ENCODE measurements at regions not wholly inside any gene's neighbourhood (a gene's known extent, or its start where the extent isn't known, plus 50 kb on each side); places are given as distances from the start of the nearest gene placed in this dataset.

DNA sequence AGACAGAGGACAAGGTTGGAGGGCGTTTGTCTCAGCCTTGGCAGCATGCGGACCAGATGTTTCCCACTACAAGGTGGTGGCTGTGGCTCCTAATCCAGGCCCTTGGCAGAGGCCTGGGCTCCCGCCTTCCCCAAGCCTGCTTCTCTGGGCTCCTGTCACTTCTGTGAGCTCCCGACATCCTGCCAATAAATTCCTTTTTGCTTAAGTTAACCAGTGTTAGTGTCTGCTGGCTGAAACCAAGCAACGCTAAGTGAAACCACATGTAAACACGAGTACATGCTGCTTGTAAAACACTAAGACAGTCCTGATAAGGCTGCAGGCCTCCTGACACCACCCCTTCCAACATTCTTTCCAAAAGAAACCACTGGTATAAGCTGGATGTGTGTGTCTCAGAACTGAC, 263.6 kb upstream of the ZMIZ1 start:
- TF ChIP-seq, protein P1, sequence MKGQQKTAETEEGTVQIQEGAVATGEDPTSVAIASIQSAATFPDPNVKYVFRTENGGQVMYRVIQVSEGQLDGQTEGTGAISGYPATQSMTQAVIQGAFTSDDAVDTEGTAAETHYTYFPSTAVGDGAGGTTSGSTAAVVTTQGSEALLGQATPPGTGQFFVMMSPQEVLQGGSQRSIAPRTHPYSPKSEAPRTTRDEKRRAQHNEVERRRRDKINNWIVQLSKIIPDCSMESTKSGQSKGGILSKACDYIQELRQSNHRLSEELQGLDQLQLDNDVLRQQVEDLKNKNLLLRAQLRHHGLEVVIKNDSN (IDR thresholded peaks at IDR 0.05): no peak
- TF ChIP-seq NFIC (IDR thresholded peaks at IDR 0.05): no peak
- no peak for TF ChIP-seq CREB1 (IDR thresholded peaks at IDR 0.05; ENCODE audit: low read depth)
- TF ChIP-seq RAD21 (IDR thresholded peaks at IDR 0.05; ENCODE audit: low read depth): no peak
- TF ChIP-seq CEBPB (IDR thresholded peaks at IDR 0.05): no peak

DNA sequence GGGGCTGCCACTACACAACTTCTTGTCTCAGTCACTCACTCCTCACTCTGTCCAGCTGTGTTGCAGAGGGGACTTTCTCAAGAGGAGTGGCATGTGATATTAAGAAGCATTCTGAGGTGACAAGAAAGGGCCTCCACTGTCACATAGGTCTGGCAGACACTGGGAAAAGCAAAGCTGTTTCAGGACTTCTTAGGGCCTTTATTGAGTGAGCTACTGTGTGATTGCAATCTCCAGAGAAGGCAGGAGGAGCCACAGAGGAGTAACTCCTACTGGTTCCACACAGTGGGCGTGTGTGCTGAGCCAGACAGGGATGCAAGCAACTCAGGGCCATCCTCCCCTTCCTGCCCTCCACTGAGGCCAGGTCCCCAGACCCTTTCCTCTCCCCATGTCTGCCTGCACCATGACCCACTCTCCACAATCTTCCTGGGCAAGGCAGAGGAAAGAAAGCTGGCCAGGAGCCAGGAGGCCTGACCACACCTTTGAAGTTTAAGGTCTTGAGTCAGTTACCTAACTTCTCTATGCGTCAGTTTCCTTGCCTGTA, 262.0 kb upstream of the ZMIZ1 start:
- TF ChIP-seq CREB1 (IDR thresholded peaks at IDR 0.05; ENCODE audit: low read depth) (no peak), NFIC (IDR thresholded peaks at IDR 0.05) (peak; percentile 68), TEAD4 (IDR thresholded peaks at IDR 0.05) (no peak), TCF12 (IDR thresholded peaks at IDR 0.05; ENCODE audit: low read depth) (no peak), RAD21 (IDR thresholded peaks at IDR 0.05; ENCODE audit: low read depth) (0 out of 2 replicates have a peak, but pooled peaks have one; percentile 1), TAF1 (IDR thresholded peaks at IDR 0.05; ENCODE audit: low read depth) (no peak), EP300 (IDR thresholded peaks at IDR 0.05; ENCODE audit: borderline replicate concordance) (no peak), REST (IDR thresholded peaks at IDR 0.05; ENCODE audit: low read depth) (no peak), EGR1 (IDR thresholded peaks at IDR 0.05) (no peak), FOXM1 (IDR thresholded peaks at IDR 0.05; ENCODE audit: borderline replicate concordance, low read depth) (no peak), CEBPB (IDR thresholded peaks at IDR 0.05) (no peak)

- TF ChIP-seq ZBTB7A (IDR thresholded peaks at IDR 0.05; ENCODE audit: low read depth): no peak
- TF ChIP-seq RAD21 (IDR thresholded peaks at IDR 0.05; ENCODE audit: low read depth): no peak
- TF ChIP-seq REST (IDR thresholded peaks at IDR 0.05; ENCODE audit: low read depth): no peak
- no peak for TF ChIP-seq YY1 (IDR thresholded peaks at IDR 0.05; ENCODE audit: low read depth)
- no peak for TF ChIP-seq FOXM1 (IDR thresholded peaks at IDR 0.05; ENCODE audit: borderline replicate concordance, low read depth)
- TF ChIP-seq NFIC (IDR thresholded peaks at IDR 0.05): no peak
- no peak for TF ChIP-seq TCF12 (IDR thresholded peaks at IDR 0.05; ENCODE audit: low read depth)
- no peak for TF ChIP-seq TAF1 (IDR thresholded peaks at IDR 0.05; ENCODE audit: low read depth)
- no peak for TF ChIP-seq TEAD4 (IDR thresholded peaks at IDR 0.05)
These were observed 261.1 kb upstream of the ZMIZ1 start for GRCh38 chr10:78807504-78808203.

DNA sequence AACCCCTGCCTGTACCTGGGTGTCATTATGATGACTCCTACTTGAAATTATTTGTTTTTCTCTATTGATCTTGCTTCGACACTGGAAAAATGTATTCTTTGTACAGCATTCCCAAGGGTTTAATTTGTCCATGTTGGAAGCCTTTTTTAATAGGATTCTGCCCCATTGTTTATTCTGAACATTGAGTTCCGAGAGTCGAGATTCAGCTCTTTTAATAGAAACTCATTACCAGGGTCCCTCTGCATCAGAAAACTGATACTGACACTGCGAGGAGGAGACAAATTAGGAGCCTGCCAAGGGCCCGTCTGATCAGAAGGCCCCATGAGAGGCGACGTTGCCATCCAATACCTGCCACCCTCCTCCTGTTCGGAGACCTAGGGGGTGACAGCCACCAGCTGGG, 260.5 kb upstream of the ZMIZ1 start:
- no peak for TF ChIP-seq YY1 (IDR thresholded peaks at IDR 0.05; ENCODE audit: low read depth)

DNA sequence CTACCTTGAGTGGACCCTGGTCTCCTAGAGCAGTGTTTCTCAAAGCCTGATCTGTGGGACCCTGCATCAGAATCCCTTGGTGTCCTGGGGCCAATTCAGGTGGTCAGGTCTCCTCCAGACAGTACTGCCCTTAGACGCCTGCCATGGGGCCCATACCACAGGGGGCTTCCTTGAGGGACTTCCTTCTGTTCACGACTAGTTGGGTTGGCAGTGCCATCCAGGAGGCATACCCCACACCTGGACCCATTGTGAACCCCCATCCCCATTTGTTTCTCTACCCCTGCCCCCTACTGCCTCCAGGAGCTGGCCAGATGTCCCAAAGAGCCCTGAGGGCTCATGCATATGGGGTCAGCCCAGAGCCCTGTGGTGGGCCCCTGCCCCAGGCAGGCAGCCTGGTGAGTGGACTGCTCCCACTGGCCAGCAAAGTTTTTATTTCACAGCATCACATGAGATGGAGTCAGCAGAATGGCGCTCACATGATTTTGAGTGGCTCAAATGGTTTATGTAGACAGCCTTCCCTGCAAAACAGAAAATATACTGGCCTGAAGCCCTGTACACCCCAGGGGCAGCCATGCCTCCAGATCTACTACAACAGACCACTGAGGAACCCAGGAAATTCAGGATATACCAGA, 259.9 kb upstream of the ZMIZ1 start:
- TF ChIP-seq CEBPB (IDR thresholded peaks at IDR 0.05): no peak
- no peak for TF ChIP-seq TEAD4 (IDR thresholded peaks at IDR 0.05)
- TF ChIP-seq REST (IDR thresholded peaks at IDR 0.05; ENCODE audit: low read depth): no peak
- no peak for TF ChIP-seq TAF1 (IDR thresholded peaks at IDR 0.05; ENCODE audit: low read depth)
- no peak for TF ChIP-seq TCF12 (IDR thresholded peaks at IDR 0.05; ENCODE audit: low read depth)
- TF ChIP-seq EP300 (IDR thresholded peaks at IDR 0.05; ENCODE audit: borderline replicate concordance): no peak
- TF ChIP-seq, protein P2, sequence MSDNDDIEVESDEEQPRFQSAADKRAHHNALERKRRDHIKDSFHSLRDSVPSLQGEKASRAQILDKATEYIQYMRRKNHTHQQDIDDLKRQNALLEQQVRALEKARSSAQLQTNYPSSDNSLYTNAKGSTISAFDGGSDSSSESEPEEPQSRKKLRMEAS (IDR thresholded peaks at IDR 0.05): no peak
- no peak for TF ChIP-seq CREB1 (IDR thresholded peaks at IDR 0.05; ENCODE audit: low read depth)
- TF ChIP-seq EGR1 (IDR thresholded peaks at IDR 0.05): no peak
- no peak for TF ChIP-seq FOXM1 (IDR thresholded peaks at IDR 0.05; ENCODE audit: borderline replicate concordance, low read depth)
- no peak for TF ChIP-seq RAD21 (IDR thresholded peaks at IDR 0.05; ENCODE audit: low read depth)
- no peak for TF ChIP-seq ZBTB7A (IDR thresholded peaks at IDR 0.05; ENCODE audit: low read depth)
- TF ChIP-seq NFIC (IDR thresholded peaks at IDR 0.05): no peak

All from Ishikawa (cell line).